DND-41 (cell line): ENCODE measurements at regions not wholly inside any gene's neighbourhood (a gene's known extent, or its start where the extent isn't known, plus 50 kb on each side); places are given as distances from the start of the nearest gene placed in this dataset.

ENCODE experiments used
- ATAC-seq: fragments of 200-7000 bp; cut with Tn5 transposase; 3 replicates; pipeline ENCODE4 v1.9.1; 2021; ENCODE audit warnings: low read depth; ENCODE audit not compliant: insufficient read depth
- DNase-seq: peaks from one replicate; pipeline ENCODE4 v3.0.0-alpha.2; 2020
- H2AFZ ChIP-seq: 2 replicates; pipeline ENCODE4 v1.6.0; 2012; ENCODE audit warnings: low read depth, low read length
- H3K27ac ChIP-seq: 2 replicates; pipeline ENCODE4 v1.5.1; 2012; ENCODE audit warnings: low read length, inconsistent platforms
- H3K27me3 ChIP-seq: fragments of 200-600 bp; sonication (generic); 2 replicates; pipeline ENCODE4 v1.6.0; 2012; ENCODE audit warnings: low read length, mild to moderate bottlenecking, inconsistent platforms; ENCODE audit not compliant: insufficient read depth, poor library complexity
- H3K36me3 ChIP-seq: 2 replicates; pipeline ENCODE4 v1.5.1; 2012; ENCODE audit warnings: low read length, inconsistent platforms; ENCODE audit not compliant: insufficient read depth
- H3K4me1 ChIP-seq: 2 replicates; pipeline ENCODE4 v1.5.1; 2012; ENCODE audit warnings: mild to moderate bottlenecking, low read length; ENCODE audit not compliant: insufficient read depth
- H3K4me2 ChIP-seq: 2 replicates; pipeline ENCODE4 v1.6.0; 2012; ENCODE audit warnings: mild to moderate bottlenecking, moderate library complexity, low read length, inconsistent platforms; ENCODE audit not compliant: insufficient read depth
- H3K4me3 ChIP-seq, 2 experiments: fragments of 200-600 bp in 1 of 2; shearing (Covaris generic) in 1 of 2; 2 replicates each; pipeline ENCODE4 v1.5.1; 2012 to 2016; ENCODE audit warnings: inconsistent platforms in 2 of 2, low read length in 2 of 2, mild to moderate bottlenecking in 2 of 2, low read depth in 1 of 2, moderate library complexity in 1 of 2
- H3K79me2 ChIP-seq: 2 replicates; pipeline ENCODE4 v1.6.0; 2012; ENCODE audit warnings: low read length, inconsistent platforms; ENCODE audit not compliant: insufficient read depth
- H3K9ac ChIP-seq: 2 replicates; pipeline ENCODE4 v1.6.0; 2012; ENCODE audit warnings: low read depth, mild to moderate bottlenecking, inconsistent platforms, low read length, moderate library complexity
- H3K9me3 ChIP-seq: 2 replicates; pipeline ENCODE4 v1.5.1; 2012; ENCODE audit warnings: low read length, moderate library complexity, mild to moderate bottlenecking, inconsistent platforms; ENCODE audit not compliant: insufficient read depth, severe bottlenecking
- H4K20me1 ChIP-seq: 2 replicates; pipeline ENCODE4 v1.6.0; 2012; ENCODE audit warnings: low read length; ENCODE audit not compliant: insufficient read depth
- CTCF ChIP-seq: IDR thresholded peaks from 2 replicates; pipeline ENCODE4 v1.5.1; 2012; ENCODE audit warnings: borderline replicate concordance, low read length, moderate library complexity, mild to moderate bottlenecking; ENCODE audit not compliant: poor library complexity, severe bottlenecking; ENCODE audit errors: extremely low read depth
- EZH2 ChIP-seq: IDR thresholded peaks from 3 replicates; pipeline ENCODE4 v1.6.1; 2012; ENCODE audit warnings: borderline replicate concordance, low read depth, mild to moderate bottlenecking, moderate library complexity, low read length, inconsistent platforms; ENCODE audit not compliant: severe bottlenecking

GRCh38 chr14:61640158-61641136 is 54.9 kb upstream of the HIF1A start:
- Histone ChIP-seq H3K4me3 (no peak overlapping the region), H3K4me1 (no peaks in the 10 kb centered on the region), H3K27ac (no peak overlapping the region), H3K4me2 (no peak overlapping the region), H3K36me3 (no peaks in the 10 kb centered on the region), H3K79me2 (no peaks in the 10 kb centered on the region), H3K9ac (no peak overlapping the region), H3K27me3 (no peaks in the 10 kb centered on the region), H3K9me3 (no peaks in the 10 kb centered on the region), H2AFZ (no peak overlapping the region), H4K20me1 (no peaks in the 10 kb centered on the region)
- DNase-seq (no peak), ATAC-seq (no peak)
- TF ChIP-seq EZH2 (no peak), CTCF (no peak)

- no peak overlapping the region for H3K27ac ChIP-seq
- H3K9ac ChIP-seq: no peak overlapping the region
- no peak overlapping the region for H3K4me3 ChIP-seq
- no peaks in the 10 kb centered on the region for H4K20me1 ChIP-seq
- H2AFZ ChIP-seq: no peak overlapping the region
- no peaks in the 10 kb centered on the region for H3K36me3 ChIP-seq
- H3K79me2 ChIP-seq: no peaks in the 10 kb centered on the region
- no peak overlapping the region for H3K4me2 ChIP-seq
- no peak for TF ChIP-seq CTCF
- TF ChIP-seq EZH2: no peak
- DNase-seq (no peak), ATAC-seq (no peak)
- no peaks in the 10 kb centered on the region for H3K4me1 ChIP-seq
- no peaks in the 10 kb centered on the region for H3K27me3 ChIP-seq
- no peaks in the 10 kb centered on the region for H3K9me3 ChIP-seq
These were observed 53.2 kb upstream of the HIF1A start for GRCh38 chr14:61641914-61642613.

DNA sequence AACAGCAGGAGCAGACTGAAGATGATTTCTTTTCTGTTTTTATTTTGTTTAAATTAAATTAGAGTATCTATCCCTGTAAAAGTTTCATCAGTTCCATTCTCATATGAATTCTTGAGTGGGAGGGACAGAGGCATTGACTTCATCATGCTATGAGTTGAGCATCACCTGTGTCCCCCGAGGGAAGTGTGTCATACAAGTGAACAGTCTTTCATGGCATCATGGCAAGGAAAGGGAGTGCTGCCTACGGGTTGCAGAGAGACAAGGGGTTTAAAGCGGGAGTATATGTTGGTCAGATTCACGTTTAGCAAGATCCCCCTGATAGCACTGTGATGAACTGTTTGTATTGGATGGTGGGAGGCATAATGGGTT is 52.7 kb upstream of the HIF1A start:
- Histone ChIP-seq H3K36me3 (no peaks in the 10 kb centered on the region), H3K27ac (no peak overlapping the region), H2AFZ (no peak overlapping the region), H3K27me3 (no peaks in the 10 kb centered on the region), H3K4me1 (no peaks in the 10 kb centered on the region), H3K79me2 (no peaks in the 10 kb centered on the region), H3K4me3 (no peak overlapping the region), H3K9me3 (no peaks in the 10 kb centered on the region), H3K4me2 (no peak overlapping the region), H4K20me1 (no peaks in the 10 kb centered on the region), H3K9ac (no peak overlapping the region)
- no peak for TF ChIP-seq EZH2
- no peak for TF ChIP-seq CTCF
- ATAC-seq (no peak), DNase-seq (no peak)
